ENCODE measurements at regions not wholly inside any gene's neighbourhood (a gene's known extent, or its start where the extent isn't known, plus 50 kb on each side); places are given as distances from the start of the nearest gene placed in this dataset.
"Not testable (repeated sequence)": the region's sequence is repeated elsewhere in the genome, so short reads cannot be mapped to it uniquely, and the experiment has no call there.

GRCh38 chr2:193463011-193463410, 1268.3 kb upstream of the TMEFF2 start:
- no peaks in the 10 kb centered on the region for H3K4me1 Mint-ChIP-seq (ENCODE audit: low read depth)
- H3K9me3 Mint-ChIP-seq = no peaks in the 10 kb centered on the region
- intact Hi-C loops (cut with micrococcal nuclease) = no loop called here
- no peaks in the 10 kb centered on the region for H3K27me3 Mint-ChIP-seq (ENCODE audit: low read depth)
- CTCF ChIA-PET = no interaction called here
- no peak overlapping the region for H3K27ac Mint-ChIP-seq
- no peaks in the 10 kb centered on the region for H3K36me3 Mint-ChIP-seq (ENCODE audit: low read depth)
- no peak for DNase-seq
- no peak overlapping the region for H3K4me3 Mint-ChIP-seq

GRCh38 chr2:193462411-193462810, 1267.7 kb upstream of the TMEFF2 start:
- intact Hi-C loops (cut with micrococcal nuclease) = no loop called here
- Mint-ChIP-seq H3K27me3 (ENCODE audit: low read depth) (no peaks in the 10 kb centered on the region), H3K36me3 (ENCODE audit: low read depth) (no peaks in the 10 kb centered on the region), H3K4me1 (ENCODE audit: low read depth) (no peaks in the 10 kb centered on the region), H3K9me3 (no peaks in the 10 kb centered on the region), H3K4me3 (no peak overlapping the region), H3K27ac (no peak overlapping the region)
- CTCF ChIA-PET = no interaction called here
- DNase-seq = no peak

GRCh38 chr2:193461431-193461934, 1266.8 kb upstream of the TMEFF2 start:
- Mint-ChIP-seq H3K4me3 (no peak overlapping the region), H3K36me3 (ENCODE audit: low read depth) (no peaks in the 10 kb centered on the region)

GRCh38 chr2:193446967-193447366, 1252.2 kb upstream of the TMEFF2 start:
- H3K36me3 Mint-ChIP-seq (ENCODE audit: low read depth) = no peaks in the 10 kb centered on the region
- H3K27ac Mint-ChIP-seq = no peak overlapping the region
- no peaks in the 10 kb centered on the region for H3K27me3 Mint-ChIP-seq (ENCODE audit: low read depth)
- H3K9me3 Mint-ChIP-seq = no peaks in the 10 kb centered on the region
- intact Hi-C loops (cut with micrococcal nuclease) = no loop called here
- no peaks in the 10 kb centered on the region for H3K4me1 Mint-ChIP-seq (ENCODE audit: low read depth)
- CTCF ChIA-PET = no interaction called here
- no peak overlapping the region for H3K4me3 Mint-ChIP-seq
- no peak for DNase-seq

More at GRCh38 chr2:193461431-193461934, 1266.8 kb upstream of the TMEFF2 start:
- CTCF ChIA-PET = no interaction called here
- intact Hi-C loops (cut with micrococcal nuclease) = no loop called here
- H3K9me3 Mint-ChIP-seq = no peaks in the 10 kb centered on the region
- H3K27ac Mint-ChIP-seq = no peak overlapping the region
- DNase-seq = no peak
- no peaks in the 10 kb centered on the region for H3K27me3 Mint-ChIP-seq (ENCODE audit: low read depth)
- no peaks in the 10 kb centered on the region for H3K4me1 Mint-ChIP-seq (ENCODE audit: low read depth)

- H3K36me3 Mint-ChIP-seq (ENCODE audit: low read depth) = no peaks in the 10 kb centered on the region
- no peak overlapping the region for H3K4me3 Mint-ChIP-seq
- intact Hi-C loops (cut with micrococcal nuclease) = no loop called here
- no peaks in the 10 kb centered on the region for H3K27me3 Mint-ChIP-seq (ENCODE audit: low read depth)
- no peak for DNase-seq
- no peak overlapping the region for H3K27ac Mint-ChIP-seq
- H3K9me3 Mint-ChIP-seq = no peaks in the 10 kb centered on the region
- no peaks in the 10 kb centered on the region for H3K4me1 Mint-ChIP-seq (ENCODE audit: low read depth)
- CTCF ChIA-PET = no interaction called here
Measured at GRCh38 chr2:193442293-193442692, 1247.6 kb upstream of the TMEFF2 start.

GRCh38 chr2:193428336-193428818, 1233.6 kb upstream of the TMEFF2 start:
- intact Hi-C loops (cut with micrococcal nuclease) = no loop called here
- Mint-ChIP-seq H3K4me3 (no peak overlapping the region), H3K9me3 (no peaks in the 10 kb centered on the region)

GRCh38 chr2:193412368-193412767, 1217.6 kb upstream of the TMEFF2 start:
- H3K9me3 Mint-ChIP-seq; H3K4me3 Mint-ChIP-seq; intact Hi-C loops (cut with micrococcal nuclease); H3K36me3 Mint-ChIP-seq (ENCODE audit: low read depth); H3K4me1 Mint-ChIP-seq (ENCODE audit: low read depth); DNase-seq; H3K27ac Mint-ChIP-seq; CTCF ChIA-PET; H3K27me3 Mint-ChIP-seq (ENCODE audit: low read depth): not testable (repeated sequence)

More at GRCh38 chr2:193428336-193428818, 1233.6 kb upstream of the TMEFF2 start:
- no peaks in the 10 kb centered on the region for H3K4me1 Mint-ChIP-seq (ENCODE audit: low read depth)
- H3K27ac Mint-ChIP-seq = no peak overlapping the region
- no peaks in the 10 kb centered on the region for H3K27me3 Mint-ChIP-seq (ENCODE audit: low read depth)
- DNase-seq = no peak
- H3K36me3 Mint-ChIP-seq (ENCODE audit: low read depth) = no peaks in the 10 kb centered on the region
- CTCF ChIA-PET = no interaction called here

- Mint-ChIP-seq H3K27me3 (ENCODE audit: low read depth) (no peaks in the 10 kb centered on the region), H3K27ac (no peak overlapping the region), H3K36me3 (ENCODE audit: low read depth) (no peaks in the 10 kb centered on the region), H3K4me3 (no peak overlapping the region), H3K4me1 (ENCODE audit: low read depth) (no peaks in the 10 kb centered on the region), H3K9me3 (peaks cover 3% of the 10 kb centered on the region)
- DNase-seq = no peak
- CTCF ChIA-PET = no interaction called here
- intact Hi-C loops (cut with micrococcal nuclease) = no loop called here
Measured at GRCh38 chr2:193409951-193410350, 1215.2 kb upstream of the TMEFF2 start.

- CTCF ChIA-PET = no interaction called here
- intact Hi-C loops (cut with micrococcal nuclease) = no loop called here
- no peaks in the 10 kb centered on the region for H3K36me3 Mint-ChIP-seq (ENCODE audit: low read depth)
- H3K27me3 Mint-ChIP-seq (ENCODE audit: low read depth) = no peaks in the 10 kb centered on the region
- DNase-seq = no peak
- H3K4me1 Mint-ChIP-seq (ENCODE audit: low read depth) = no peaks in the 10 kb centered on the region
- H3K27ac Mint-ChIP-seq = no peak overlapping the region
- H3K9me3 Mint-ChIP-seq = no peaks in the 10 kb centered on the region
- H3K4me3 Mint-ChIP-seq = no peak overlapping the region
Measured at GRCh38 chr2:193382583-193382982, 1187.8 kb upstream of the TMEFF2 start.

- H3K36me3 Mint-ChIP-seq (ENCODE audit: low read depth) = no peaks in the 10 kb centered on the region
- no peak overlapping the region for H3K4me3 Mint-ChIP-seq
- H3K9me3 Mint-ChIP-seq = no peaks in the 10 kb centered on the region
- CTCF ChIA-PET = no interaction called here
- DNase-seq = no peak
- no peaks in the 10 kb centered on the region for H3K27me3 Mint-ChIP-seq (ENCODE audit: low read depth)
- intact Hi-C loops (cut with micrococcal nuclease) = no loop called here
- H3K4me1 Mint-ChIP-seq (ENCODE audit: low read depth) = no peaks in the 10 kb centered on the region
- no peak overlapping the region for H3K27ac Mint-ChIP-seq
Measured at GRCh38 chr2:193377789-193378188, 1183.1 kb upstream of the TMEFF2 start.

- Mint-ChIP-seq H3K36me3 (ENCODE audit: low read depth) (no peaks in the 10 kb centered on the region), H3K27me3 (ENCODE audit: low read depth) (no peaks in the 10 kb centered on the region), H3K4me1 (ENCODE audit: low read depth) (no peaks in the 10 kb centered on the region), H3K9me3 (no peaks in the 10 kb centered on the region), H3K4me3 (no peak overlapping the region), H3K27ac (no peak overlapping the region)
- CTCF ChIA-PET = no interaction called here
- no peak for DNase-seq
- intact Hi-C loops (cut with micrococcal nuclease) = no loop called here
Measured at GRCh38 chr2:193373120-193373519, 1178.4 kb upstream of the TMEFF2 start.

GRCh38 chr2:193371200-193371599, 1176.5 kb upstream of the TMEFF2 start:
- no peak overlapping the region for H3K27ac Mint-ChIP-seq
- no peaks in the 10 kb centered on the region for H3K36me3 Mint-ChIP-seq (ENCODE audit: low read depth)
- CTCF ChIA-PET = no interaction called here
- no peaks in the 10 kb centered on the region for H3K4me1 Mint-ChIP-seq (ENCODE audit: low read depth)
- H3K4me3 Mint-ChIP-seq = no peak overlapping the region
- intact Hi-C loops (cut with micrococcal nuclease) = no loop called here
- no peaks in the 10 kb centered on the region for H3K27me3 Mint-ChIP-seq (ENCODE audit: low read depth)
- H3K9me3 Mint-ChIP-seq = no peaks in the 10 kb centered on the region
- DNase-seq = no peak

- H3K27me3 Mint-ChIP-seq (ENCODE audit: low read depth) = no peaks in the 10 kb centered on the region
- no peaks in the 10 kb centered on the region for H3K36me3 Mint-ChIP-seq (ENCODE audit: low read depth)
- H3K4me3 Mint-ChIP-seq = no peak overlapping the region
- no peak overlapping the region for H3K27ac Mint-ChIP-seq
- intact Hi-C loops (cut with micrococcal nuclease) = no loop called here
- no peaks in the 10 kb centered on the region for H3K9me3 Mint-ChIP-seq
- CTCF ChIA-PET = no interaction called here
- no peak for DNase-seq
- no peaks in the 10 kb centered on the region for H3K4me1 Mint-ChIP-seq (ENCODE audit: low read depth)
Measured at GRCh38 chr2:193368615-193369014, 1173.9 kb upstream of the TMEFF2 start.

- Mint-ChIP-seq H3K27ac (no peak overlapping the region), H3K4me3 (no peak overlapping the region), H3K36me3 (ENCODE audit: low read depth) (no peaks in the 10 kb centered on the region), H3K27me3 (ENCODE audit: low read depth) (no peaks in the 10 kb centered on the region), H3K9me3 (no peaks in the 10 kb centered on the region), H3K4me1 (ENCODE audit: low read depth) (no peaks in the 10 kb centered on the region)
- CTCF ChIA-PET = no interaction called here
- intact Hi-C loops (cut with micrococcal nuclease) = no loop called here
- DNase-seq = no peak
Measured at GRCh38 chr2:193357508-193357907, 1162.8 kb upstream of the TMEFF2 start.

All from activated naive CD4-positive, alpha-beta T cell treated with anti-CD3 and anti-CD28 coated beads for 36 hours (primary cell).